Endothelial cell of umbilical vein (primary cell): ENCODE measurements at regions not wholly inside any gene's neighbourhood (a gene's known extent, or its start where the extent isn't known, plus 50 kb on each side); places are given as distances from the start of the nearest gene placed in this dataset.

Experiments used
- BruUV-seq: library from RNA; stranded (reverse); fragments of 400-500 nt; replicated peaks from 2 replicates; lab custom pipeline; 2021; lab: Mats Ljungman, UMichigan
- CTCF ChIA-PET: fragments of 300-600, 350-600 bp; sonication (Branson Sonifier 250); formaldehyde crosslinking; loops from one replicate; lab custom pipeline; 2021; ENCODE audit warnings: antibody characterized with exemption, inconsistent platforms; lab: Charles Lee
- POLR2A ChIA-PET: fragments of 300-600, 350-600 bp; sonication (Branson Sonifier 250); formaldehyde crosslinking; loops from one replicate; lab custom pipeline; 2021; ENCODE audit warnings: antibody characterized with exemption, inconsistent platforms; lab: Charles Lee
- DNase-seq: peaks from one replicate; pipeline ENCODE4 v3.0.0-alpha.2; 2011; ENCODE audit warnings: low read depth, low spot score
- FAIRE-seq: peaks from 2 replicates; lab custom pipeline; 2011; peaks lifted over from hg19 to GRCh38; lab: Jason Lieb, UNC
- H2AFZ ChIP-seq: 2 replicates; pipeline ENCODE4 v1.6.0; 2012; ENCODE audit warnings: low read depth, low read length, control low read depth, inconsistent platforms
- H3K27ac ChIP-seq: 2 replicates; pipeline ENCODE4 v1.5.1; 2011; ENCODE audit warnings: low read depth, mild to moderate bottlenecking, control low read depth, low read length, moderate library complexity; ENCODE audit not compliant: insufficient read depth
- H3K27me3 ChIP-seq, 2 experiments: 2 replicates each; pipeline versions ENCODE4 v1.6.0 to v1.6.1; 2011; ENCODE audit warnings: low read length in 2 of 2, mixed read lengths in 1 of 2; ENCODE audit not compliant: control insufficient read depth in 2 of 2, insufficient read depth in 2 of 2
- H3K36me3 ChIP-seq, 2 experiments: 2 replicates in 1 of 2; 3 replicates in 1 of 2; pipeline ENCODE4 v1.5.1; 2011; ENCODE audit warnings: low read length in 2 of 2, mild to moderate bottlenecking in 1 of 2, moderate library complexity in 1 of 2; ENCODE audit not compliant: control insufficient read depth in 2 of 2, insufficient read depth in 2 of 2; ENCODE audit errors: extremely low read depth in 1 of 2
- H3K4me1 ChIP-seq: 3 replicates; pipeline ENCODE4 v1.5.1; 2011; ENCODE audit warnings: mild to moderate bottlenecking, low read length; ENCODE audit not compliant: control insufficient read depth, insufficient read depth; ENCODE audit errors: extremely low read depth
- H3K4me2 ChIP-seq: 2 replicates; pipeline ENCODE4 v1.6.1; 2011; ENCODE audit warnings: low read length, control low read depth, mixed read lengths; ENCODE audit not compliant: insufficient read depth
- H3K4me3 ChIP-seq, 3 experiments: fragments of 200-600 bp in 1 of 3; sonication (generic), shearing (Covaris generic) in 1 of 3; replicated peaks in 1 of 3; 2 replicates each; pipeline ENCODE4 v1.5.1; 2011 to 2016; ENCODE audit warnings: control low read depth in 3 of 3, low read length in 3 of 3, mild to moderate bottlenecking in 2 of 3, inconsistent platforms in 1 of 3, low read depth in 1 of 3, moderate library complexity in 1 of 3; ENCODE audit not compliant: insufficient read depth in 1 of 3
- H3K79me2 ChIP-seq: 2 replicates; pipeline ENCODE4 v1.6.0; 2012; ENCODE audit warnings: low read length, inconsistent platforms; ENCODE audit not compliant: control insufficient read depth, insufficient read depth
- H3K9ac ChIP-seq: replicated peaks from 2 replicates; pipeline ENCODE3; 2011; ENCODE audit warnings: low read length, control low read depth; ENCODE audit not compliant: insufficient read depth; ENCODE audit errors: extremely low read depth
- H3K9me1 ChIP-seq: replicated peaks from 3 replicates; pipeline ENCODE4 v1.6.0; 2011; ENCODE audit warnings: mild to moderate bottlenecking, low read length; ENCODE audit not compliant: control insufficient read depth, insufficient read depth; ENCODE audit errors: extremely low read depth
- H3K9me3 ChIP-seq: replicated peaks from 2 replicates; pipeline ENCODE4 v1.5.1; 2012; ENCODE audit warnings: low read length, inconsistent platforms; ENCODE audit not compliant: control insufficient read depth, insufficient read depth
- H4K20me1 ChIP-seq: replicated peaks from 2 replicates; pipeline ENCODE3; 2011; ENCODE audit warnings: mild to moderate bottlenecking, low read length; ENCODE audit not compliant: control insufficient read depth, insufficient read depth; ENCODE audit errors: extremely low read depth
- EZH2 ChIP-seq: IDR thresholded peaks from 2 replicates; pipeline ENCODE4 v1.6.1; 2012; ENCODE audit warnings: borderline replicate concordance, low read depth, mild to moderate bottlenecking, moderate library complexity, low read length, inconsistent platforms; ENCODE audit not compliant: severe bottlenecking
- FOS ChIP-seq: IDR thresholded peaks from 2 replicates; pipeline ENCODE4 v1.6.1; 2011; ENCODE audit warnings: mild to moderate bottlenecking, low read length, moderate library complexity, borderline replicate concordance; ENCODE audit not compliant: insufficient read depth
- GATA2 ChIP-seq: IDR thresholded peaks from 2 replicates; pipeline ENCODE4 v1.7.0; 2011; ENCODE audit warnings: low read depth, mild to moderate bottlenecking, moderate library complexity, mixed read lengths, low read length; ENCODE audit not compliant: insufficient read length, insufficient read depth
- JUN ChIP-seq: IDR thresholded peaks from 2 replicates; pipeline ENCODE4 v1.6.1; 2011; ENCODE audit warnings: borderline replicate concordance, low read depth; ENCODE audit not compliant: insufficient read length, insufficient read depth
- POLR2A ChIP-seq: IDR thresholded peaks from 2 replicates; pipeline ENCODE4 v1.6.1; 2012; ENCODE audit warnings: low read depth, mild to moderate bottlenecking, control low read depth, low read length
- POLR2AphosphoS5 ChIP-seq: IDR thresholded peaks from 2 replicates; pipeline ENCODE4 v1.6.1; 2012; ENCODE audit warnings: low read depth, mild to moderate bottlenecking, control low read depth, low read length, moderate library complexity; ENCODE audit not compliant: insufficient read depth
- dilution Hi-C: fragments of 300-500 bp; cut with MboI; formaldehyde crosslinking; loops from one replicate; pipeline ENCODE4 v1.15.0; 2019; ENCODE audit warnings: low sequenced_read_pairs; ENCODE audit not compliant: extremely low pct_ligation_motif_present
- intact Hi-C: fragments of 100-400 bp; cut with micrococcal nuclease; formaldehyde crosslinking; loops from one replicate; pipeline ENCODE4 v1.10.0; 2022
- TF ChIP-seq, protein P1 (sequence below): IDR thresholded peaks from 2 replicates; pipeline ENCODE4 v1.6.1; 2011; ENCODE audit not compliant: insufficient read depth, insufficient read length

DNA sequence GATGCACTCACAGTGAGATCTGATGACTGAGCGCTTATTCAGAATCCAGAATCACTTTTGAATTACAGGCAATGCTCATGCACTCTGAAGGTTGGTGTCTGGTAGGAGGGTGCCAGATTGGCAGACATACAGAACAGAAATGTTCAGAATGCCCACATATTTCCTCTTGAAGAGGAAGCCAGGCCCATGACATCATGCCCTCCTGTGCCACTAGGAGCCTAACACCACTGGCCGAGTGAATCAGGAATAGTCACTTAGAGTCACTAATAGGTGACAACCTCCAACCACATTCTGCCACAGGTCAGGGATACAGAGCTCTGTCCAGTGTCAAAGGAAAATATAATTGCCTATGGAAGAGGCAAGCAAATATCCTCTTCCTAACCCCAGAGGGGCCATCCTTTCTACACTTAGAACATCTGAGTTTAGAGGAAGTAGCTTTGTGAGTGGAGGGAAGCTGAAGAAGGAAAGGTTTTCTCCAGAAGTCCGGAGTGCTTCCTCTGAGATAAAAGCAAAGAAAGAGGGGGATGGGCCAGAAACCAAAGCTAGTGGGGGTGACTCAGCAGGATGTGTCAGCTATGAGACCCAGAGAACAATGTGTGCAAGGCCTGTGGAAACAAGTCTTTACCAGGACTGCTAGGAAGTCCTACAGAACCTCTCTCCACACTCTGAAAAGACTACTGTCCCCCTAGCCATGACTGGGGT is 838.8 kb downstream of the GRID1 start:
- no peak for DNase-seq

DNA sequence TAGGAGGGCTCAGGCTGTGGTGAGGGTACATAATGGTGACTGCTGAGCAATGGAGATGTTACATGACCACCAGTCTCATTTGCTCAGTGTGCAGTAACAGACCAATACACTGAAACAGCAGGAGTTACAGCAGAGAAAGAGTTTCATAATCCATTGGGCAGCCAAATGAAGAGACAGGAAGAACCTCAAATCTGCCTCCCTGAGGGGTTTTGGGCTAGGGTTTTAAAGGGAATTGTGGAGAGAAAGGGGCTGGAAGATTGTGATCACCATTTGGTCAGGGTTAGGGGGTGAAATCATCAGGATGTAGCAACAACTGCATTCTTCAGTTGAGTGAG is 838.3 kb downstream of the GRID1 start:
- no TSS peak for BruUV-seq
- Histone ChIP-seq H3K9ac (no peak overlapping the region), H3K27ac (no peak overlapping the region), H3K4me1 (no peaks in the 10 kb centered on the region), H3K27me3 (no peaks in the 10 kb centered on the region), H3K36me3 (no peaks in the 10 kb centered on the region), H3K79me2 (no peaks in the 10 kb centered on the region), H4K20me1 (no peaks in the 10 kb centered on the region), H3K9me3 (peaks cover 4% of the 10 kb centered on the region), H2AFZ (no peak overlapping the region), H3K9me1 (no peaks in the 10 kb centered on the region), H3K4me3 (no peak overlapping the region), H3K4me2 (no peak overlapping the region)
- ChIA-PET CTCF (no interaction called here), POLR2A (no interaction called here)
- FAIRE-seq (no peak), DNase-seq (no peak)
- intact Hi-C loops: no loop called here
- no peak for TF ChIP-seq GATA2
- TF ChIP-seq, protein P1, sequence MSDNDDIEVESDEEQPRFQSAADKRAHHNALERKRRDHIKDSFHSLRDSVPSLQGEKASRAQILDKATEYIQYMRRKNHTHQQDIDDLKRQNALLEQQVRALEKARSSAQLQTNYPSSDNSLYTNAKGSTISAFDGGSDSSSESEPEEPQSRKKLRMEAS: no peak
- no peak for TF ChIP-seq POLR2A
- TF ChIP-seq JUN: no peak
- no peak for TF ChIP-seq EZH2
- TF ChIP-seq POLR2AphosphoS5: no peak
- no peak for TF ChIP-seq FOS
- dilution Hi-C loops: no loop called here

More for the DNA sequence above, 838.8 kb downstream of the GRID1 start:
- Histone ChIP-seq H3K9me1 (no peaks in the 10 kb centered on the region), H3K4me2 (no peak overlapping the region), H4K20me1 (no peaks in the 10 kb centered on the region), H2AFZ (no peak overlapping the region), H3K79me2 (no peaks in the 10 kb centered on the region), H3K4me1 (no peaks in the 10 kb centered on the region), H3K27me3 (no peaks in the 10 kb centered on the region), H3K9ac (no peak overlapping the region), H3K27ac (no peak overlapping the region), H3K36me3 (no peaks in the 10 kb centered on the region), H3K4me3 (no peak overlapping the region), H3K9me3 (peaks cover 4% of the 10 kb centered on the region)
- peak; percentile 27 for TF ChIP-seq GATA2
- TF ChIP-seq EZH2: no peak
- dilution Hi-C loops: no loop called here
- POLR2A ChIA-PET: no interaction called here
- CTCF ChIA-PET: no interaction called here
- no TSS peak for BruUV-seq
- intact Hi-C loops: no loop called here
- FAIRE-seq: no peak
